HepG2 (cell line): ENCODE measurements at regions not wholly inside any gene's neighbourhood (a gene's known extent, or its start where the extent isn't known, plus 50 kb on each side); places are given as distances from the start of the nearest gene placed in this dataset.

Experiments used
- BORCS8-MEF2B ChIP-seq: sonication (generic); formaldehyde crosslinking; IDR thresholded peaks from 2 replicates; pipeline ENCODE4 v1.8.0; 2022; ENCODE audit warnings: mild to moderate bottlenecking, missing genetic modification reagents
- FOXK2 ChIP-seq: fragments of 450-650 bp; IDR thresholded peaks from 2 replicates; pipeline ENCODE4 v1.6.1; 2016
- FOXP1 ChIP-seq, 2 experiments: fragments of 450-650 bp in 1 of 2; IDR thresholded peaks; 2 replicates each; pipeline ENCODE4 v1.6.1; 2017 to 2018; ENCODE audit warnings: antibody characterized with exemption in 1 of 2
- GABPB1 ChIP-seq: IDR thresholded peaks from 2 replicates; pipeline ENCODE4 v1.6.1; 2016; ENCODE audit warnings: mild to moderate bottlenecking, missing genetic modification reagents, moderate library complexity, missing compliant biosample characterization
- HMG20B ChIP-seq: conservative IDR thresholded peaks from 2 replicates; pipeline ENCODE4 v1.6.1; 2016; ENCODE audit warnings: missing genetic modification reagents, missing compliant biosample characterization
- KAT8 ChIP-seq: IDR thresholded peaks from 2 replicates; pipeline ENCODE4 v1.6.1; 2016; ENCODE audit warnings: missing genetic modification reagents, missing compliant biosample characterization
- NCOA5 ChIP-seq: sonication (generic); formaldehyde crosslinking; IDR thresholded peaks from 2 replicates; pipeline ENCODE4 v1.4.0; 2020; ENCODE audit warnings: missing genetic modification reagents
- NONO ChIP-seq, 2 experiments: fragments of 450-650 bp in 1 of 2; sonication (generic) in 1 of 2; formaldehyde crosslinking in 1 of 2; IDR thresholded peaks in 1 of 2; conservative IDR thresholded peaks in 1 of 2; 2 replicates each; pipeline versions ENCODE4 v1.6.1 to v1.8.0; 2017 to 2022; ENCODE audit warnings: mild to moderate bottlenecking in 1 of 2, missing genetic modification reagents in 1 of 2, moderate library complexity in 1 of 2
- NR2C2 ChIP-seq: sonication (generic); formaldehyde crosslinking; IDR thresholded peaks from 2 replicates; pipeline ENCODE4 v1.4.0; 2020; ENCODE audit warnings: missing genetic modification reagents, mild to moderate bottlenecking, moderate library complexity, borderline replicate concordance
- PLRG1 ChIP-seq: fragments of 450-650 bp; conservative IDR thresholded peaks from 2 replicates; pipeline ENCODE4 v1.6.1; 2016
- POLR2A ChIP-seq, 2 experiments: IDR thresholded peaks; 2 replicates each; pipeline ENCODE4 v1.6.1; 2011; ENCODE audit warnings: low read depth in 2 of 2, low read length in 2 of 2, mild to moderate bottlenecking in 1 of 2, moderate library complexity in 1 of 2; ENCODE audit not compliant: insufficient read depth in 1 of 2
- PRPF4 ChIP-seq: fragments of 200-400 bp; formaldehyde crosslinking; IDR thresholded peaks from 2 replicates; pipeline ENCODE4 v1.6.1; 2016; ENCODE audit warnings: low read length, low read depth; ENCODE audit not compliant: poor library complexity, severe bottlenecking
- SETDB1 ChIP-seq: sonication (generic); formaldehyde crosslinking; IDR thresholded peaks from 2 replicates; pipeline ENCODE4 v1.5.1; 2020; ENCODE audit warnings: missing genetic modification reagents, mild to moderate bottlenecking, borderline replicate concordance
- SKI ChIP-seq: fragments of 450-650 bp; IDR thresholded peaks from one replicate; pipeline ENCODE4 v1.6.1; 2018; ENCODE audit warnings: mild to moderate bottlenecking; ENCODE audit not compliant: partially characterized antibody
- SMAD3 ChIP-seq: sonication (generic); formaldehyde crosslinking; IDR thresholded peaks from 2 replicates; pipeline ENCODE4 v1.4.0; 2020; ENCODE audit warnings: missing genetic modification reagents
- U2AF1 ChIP-seq: fragments of 200-400 bp; formaldehyde crosslinking; optimal IDR thresholded peaks from 2 replicates; pipeline ENCODE3; 2017; ENCODE audit warnings: mild to moderate bottlenecking, low read depth, low read length
- ZNF10 ChIP-seq: sonication (generic); formaldehyde crosslinking; IDR thresholded peaks from 2 replicates; pipeline ENCODE4 v1.4.0; 2020; ENCODE audit warnings: mild to moderate bottlenecking, low read depth, missing genetic modification reagents, borderline replicate concordance
- ZNF205 ChIP-seq: IDR thresholded peaks from 2 replicates; pipeline ENCODE4 v1.6.1; 2018; ENCODE audit warnings: missing biosample characterization, missing genetic modification reagents
- ZNF782 ChIP-seq: sonication (generic); formaldehyde crosslinking; IDR thresholded peaks from 2 replicates; pipeline ENCODE4 v1.4.0; 2020; ENCODE audit warnings: missing genetic modification reagents, mild to moderate bottlenecking, borderline replicate concordance
- TF ChIP-seq, protein P1 (sequence below): sonication (generic); formaldehyde crosslinking; IDR thresholded peaks from 2 replicates; pipeline ENCODE4 v1.5.1; 2020; ENCODE audit warnings: missing genetic modification reagents, mild to moderate bottlenecking, borderline replicate concordance
- TF ChIP-seq, protein P2 (sequence below): fragments of 450-650 bp; IDR thresholded peaks from 2 replicates; pipeline ENCODE4 v1.6.1; 2016
- TF ChIP-seq, protein P3 (sequence below): sonication (generic); formaldehyde crosslinking; IDR thresholded peaks from 2 replicates; pipeline ENCODE4 v1.4.0; 2020; ENCODE audit warnings: missing genetic modification reagents, borderline replicate concordance

DNA sequence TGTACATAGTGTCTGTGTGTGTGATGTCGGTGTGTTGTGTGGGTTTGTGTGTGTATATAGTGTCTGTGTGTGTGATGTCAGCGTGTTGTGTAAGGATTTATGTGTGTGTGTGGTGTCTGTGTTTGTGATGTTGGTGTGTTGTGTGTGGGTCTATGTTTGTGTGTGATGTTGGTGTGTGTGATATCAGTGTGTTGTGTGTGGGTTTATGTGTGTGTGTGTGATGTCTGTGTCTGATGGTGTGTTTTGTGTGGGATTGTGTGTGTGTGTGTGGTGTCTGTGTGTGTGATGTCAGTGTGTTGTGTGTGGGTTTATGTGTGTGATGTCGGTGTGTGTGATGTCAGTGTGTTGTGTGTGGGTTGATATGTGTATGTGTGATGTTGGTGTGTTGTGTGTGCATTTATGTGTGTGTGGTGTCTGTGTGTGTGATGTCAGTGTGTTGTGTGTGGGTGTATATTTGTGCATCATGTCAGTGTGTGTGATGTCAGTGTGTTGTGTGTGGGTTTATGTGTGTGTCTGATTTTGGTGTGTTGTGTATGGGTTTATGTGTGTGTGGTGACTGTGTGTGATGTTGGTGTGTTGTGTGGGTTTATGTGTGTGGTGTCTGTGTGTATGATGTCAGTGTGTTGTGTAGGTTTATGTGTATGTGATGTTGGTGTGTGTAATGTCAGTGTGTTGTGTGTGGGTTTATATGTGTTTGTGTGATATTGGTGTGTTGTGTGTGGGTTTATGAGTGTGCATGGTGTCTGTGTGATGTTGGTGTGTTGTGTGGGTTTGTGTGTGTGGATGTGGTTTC is 102.4 kb upstream of the CD93 start (continued):
- no peak for TF ChIP-seq NR2C2
- no peak for TF ChIP-seq HMG20B (CRISPR knock-in tag)
- peak; percentile 6; the same call in 1 of the 2 replicates for TF ChIP-seq PLRG1
- TF ChIP-seq, protein P1, sequence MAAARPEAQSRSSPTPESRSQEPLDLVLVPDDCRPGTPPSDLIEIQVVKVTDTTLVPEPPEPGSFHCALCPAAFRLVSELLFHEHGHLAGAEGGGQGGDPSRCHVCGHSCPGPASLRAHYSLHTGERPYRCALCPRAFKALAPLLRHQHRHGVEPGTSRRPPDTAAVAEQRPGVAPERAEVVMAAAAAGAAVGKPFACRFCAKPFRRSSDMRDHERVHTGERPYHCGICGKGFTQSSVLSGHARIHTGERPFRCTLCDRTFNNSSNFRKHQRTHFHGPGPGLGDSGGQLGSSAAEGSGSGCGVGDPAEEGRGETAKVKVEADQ, result no peak
- TF ChIP-seq NONO (IDR thresholded peaks at IDR 0.05), result peak; percentile 86
- no peak for TF ChIP-seq NONO (CRISPR knock-in tag; conservative IDR thresholded peaks at IDR 0.05)
- no peak for TF ChIP-seq KAT8
- TF ChIP-seq POLR2A (IDR thresholded peaks at IDR 0.05; ENCODE audit: insufficient read depth in 1 of 2, low read depth in 2 of 2, low read length in 2 of 2), result no peak
- no peak for TF ChIP-seq U2AF1
- no peak for TF ChIP-seq SMAD3
- TF ChIP-seq, protein P2, sequence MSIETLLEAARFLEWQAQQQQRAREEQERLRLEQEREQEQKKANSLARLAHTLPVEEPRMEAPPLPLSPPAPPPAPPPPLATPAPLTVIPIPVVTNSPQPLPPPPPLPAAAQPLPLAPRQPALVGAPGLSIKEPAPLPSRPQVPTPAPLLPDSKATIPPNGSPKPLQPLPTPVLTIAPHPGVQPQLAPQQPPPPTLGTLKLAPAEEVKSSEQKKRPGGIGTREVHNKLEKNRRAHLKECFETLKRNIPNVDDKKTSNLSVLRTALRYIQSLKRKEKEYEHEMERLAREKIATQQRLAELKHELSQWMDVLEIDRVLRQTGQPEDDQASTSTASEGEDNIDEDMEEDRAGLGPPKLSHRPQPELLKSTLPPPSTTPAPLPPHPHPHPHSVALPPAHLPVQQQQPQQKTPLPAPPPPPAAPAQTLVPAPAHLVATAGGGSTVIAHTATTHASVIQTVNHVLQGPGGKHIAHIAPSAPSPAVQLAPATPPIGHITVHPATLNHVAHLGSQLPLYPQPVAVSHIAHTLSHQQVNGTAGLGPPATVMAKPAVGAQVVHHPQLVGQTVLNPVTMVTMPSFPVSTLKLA, result peak; percentile 13; the same call in 1 of the 2 replicates
- peak; percentile 45 for TF ChIP-seq FOXK2
- no peak for TF ChIP-seq ZNF205 (CRISPR knock-in tag)
- TF ChIP-seq NCOA5 (CRISPR knock-in tag), result no peak
- TF ChIP-seq BORCS8-MEF2B (CRISPR knock-in tag), result no peak
- 0 out of 2 replicates have a peak, but pooled peaks have one; percentile 30 for TF ChIP-seq ZNF782 (CRISPR knock-in tag)
- TF ChIP-seq ZNF10 (CRISPR knock-in tag), result no peak
- no peak for TF ChIP-seq PRPF4
- TF ChIP-seq, protein P3, sequence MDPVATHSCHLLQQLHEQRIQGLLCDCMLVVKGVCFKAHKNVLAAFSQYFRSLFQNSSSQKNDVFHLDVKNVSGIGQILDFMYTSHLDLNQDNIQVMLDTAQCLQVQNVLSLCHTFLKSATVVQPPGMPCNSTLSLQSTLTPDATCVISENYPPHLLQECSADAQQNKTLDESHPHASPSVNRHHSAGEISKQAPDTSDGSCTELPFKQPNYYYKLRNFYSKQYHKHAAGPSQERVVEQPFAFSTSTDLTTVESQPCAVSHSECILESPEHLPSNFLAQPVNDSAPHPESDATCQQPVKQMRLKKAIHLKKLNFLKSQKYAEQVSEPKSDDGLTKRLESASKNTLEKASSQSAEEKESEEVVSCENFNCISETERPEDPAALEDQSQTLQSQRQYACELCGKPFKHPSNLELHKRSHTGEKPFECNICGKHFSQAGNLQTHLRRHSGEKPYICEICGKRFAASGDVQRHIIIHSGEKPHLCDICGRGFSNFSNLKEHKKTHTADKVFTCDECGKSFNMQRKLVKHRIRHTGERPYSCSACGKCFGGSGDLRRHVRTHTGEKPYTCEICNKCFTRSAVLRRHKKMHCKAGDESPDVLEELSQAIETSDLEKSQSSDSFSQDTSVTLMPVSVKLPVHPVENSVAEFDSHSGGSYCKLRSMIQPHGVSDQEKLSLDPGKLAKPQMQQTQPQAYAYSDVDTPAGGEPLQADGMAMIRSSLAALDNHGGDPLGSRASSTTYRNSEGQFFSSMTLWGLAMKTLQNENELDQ (CRISPR knock-in tag), result no peak
- peak; percentile 59; the same call in 1 of the 2 replicates for TF ChIP-seq FOXP1 (IDR thresholded peaks at IDR 0.05)
- no peak for TF ChIP-seq FOXP1 (CRISPR knock-in tag; IDR thresholded peaks at IDR 0.05)
- no peak for TF ChIP-seq GABPB1 (CRISPR knock-in tag)
- no peak for TF ChIP-seq SETDB1 (CRISPR knock-in tag)
- TF ChIP-seq SKI, result no peak
